ENCODE measurements at regions not wholly inside any gene's neighbourhood (a gene's known extent, or its start where the extent isn't known, plus 50 kb on each side); places are given as distances from the start of the nearest gene placed in this dataset.
A peak's percentile ranks its signal among the peaks of the same experiment; 100 is the strongest.

DNA sequence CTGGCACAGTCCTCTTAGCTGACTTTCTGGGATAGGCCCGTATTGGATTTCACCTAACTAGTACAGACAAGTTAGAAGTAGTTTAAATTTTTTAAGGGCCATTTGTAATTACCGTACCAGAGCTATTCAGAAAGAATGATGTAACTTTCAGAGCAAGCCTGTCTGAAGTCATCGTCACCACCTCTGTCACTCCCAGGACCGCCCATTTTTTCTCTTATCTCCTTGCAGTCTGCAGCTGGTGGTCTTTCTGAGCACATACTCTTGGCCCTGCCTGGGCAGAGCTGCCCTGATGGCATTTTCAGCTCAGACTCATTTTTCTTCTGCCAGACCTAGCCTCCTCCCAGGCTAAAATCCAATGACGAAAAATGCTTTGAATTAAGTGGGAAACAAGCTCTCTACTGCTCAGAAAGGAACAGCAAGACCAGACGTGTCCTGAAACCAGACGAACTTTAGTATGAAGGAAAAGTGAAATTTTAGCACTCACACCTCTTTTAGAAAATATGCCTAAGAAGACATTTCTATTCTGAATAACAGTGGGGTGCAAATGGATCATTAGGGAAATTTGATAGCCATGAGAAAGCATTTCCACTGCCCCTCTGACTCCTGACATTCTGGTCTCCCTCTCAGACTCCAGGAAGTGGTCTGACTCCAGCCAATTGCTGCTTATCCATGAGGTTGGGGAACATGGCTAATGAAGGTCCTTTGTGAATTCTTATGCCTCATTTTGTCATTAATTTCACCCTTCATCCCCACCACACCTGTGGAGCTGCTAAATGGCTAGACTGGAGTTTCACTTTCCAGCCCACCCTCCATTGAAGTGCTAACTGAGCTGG is 162.4 kb upstream of the GYPA start:
- no peak for DNase-seq (ENCODE audit: low spot score)

DNA sequence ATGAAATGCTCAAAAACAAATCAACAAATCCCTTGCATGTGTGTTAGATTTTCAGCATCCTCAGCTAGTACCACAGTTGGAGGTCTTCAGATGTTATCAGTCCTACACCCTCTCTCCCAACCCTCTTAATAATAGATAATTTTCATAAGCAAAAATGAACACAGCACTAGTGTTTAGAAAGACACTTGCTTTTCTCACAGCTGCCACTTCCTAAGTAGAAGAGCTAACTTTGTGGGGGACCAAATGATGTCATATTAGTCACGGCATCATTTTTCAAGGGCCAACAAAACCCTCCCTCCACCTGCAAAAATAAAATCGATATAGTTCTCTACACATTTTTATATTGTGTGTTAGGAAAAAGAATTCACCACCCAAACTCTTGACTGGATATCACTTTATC is 163.5 kb upstream of the GYPA start:
- no peak for DNase-seq (ENCODE audit: low spot score)

DNA sequence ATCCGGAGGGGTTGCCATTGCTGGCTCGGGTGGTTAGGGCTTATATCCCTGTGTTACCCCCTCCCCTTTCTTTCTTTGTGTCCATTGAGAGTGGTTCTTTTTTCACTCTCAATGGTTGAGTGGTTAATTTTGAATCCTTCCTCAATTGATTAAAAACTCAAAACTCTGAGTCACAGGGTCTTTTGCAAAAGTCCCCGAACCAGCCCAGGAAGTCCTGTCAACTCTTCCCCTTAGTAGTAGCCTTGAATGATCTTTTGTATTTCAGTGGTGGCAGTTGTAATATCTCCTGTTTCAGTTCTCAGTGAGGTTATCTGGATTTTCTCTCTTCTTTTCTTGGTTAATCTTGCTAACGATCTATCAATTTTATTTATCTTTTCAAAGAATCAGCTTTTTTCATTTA is 170.0 kb upstream of the GYPA start:
- DNase-seq (ENCODE audit: low spot score), result no peak

DNA sequence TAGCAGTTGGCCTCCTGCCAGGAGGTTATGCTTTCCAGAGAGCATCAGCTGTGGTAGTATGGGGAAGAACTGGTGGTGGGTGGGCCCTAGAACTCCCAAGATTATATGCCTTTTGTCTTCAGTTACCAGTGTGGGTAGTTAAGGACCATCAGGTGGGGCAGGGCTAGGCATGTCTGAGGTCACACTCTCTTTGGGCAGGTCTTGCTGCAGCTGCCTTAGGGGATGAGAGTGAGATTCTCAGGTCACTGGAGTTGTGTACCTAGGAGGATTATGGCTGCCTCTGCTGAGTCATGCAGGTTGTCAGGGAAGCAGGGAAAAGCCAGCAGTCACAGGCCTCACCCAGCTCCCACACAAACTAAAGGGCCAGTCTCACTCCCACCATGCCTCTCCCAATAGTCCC is 172.9 kb upstream of the GYPA start:
- no peak for DNase-seq (ENCODE audit: low spot score)

DNA sequence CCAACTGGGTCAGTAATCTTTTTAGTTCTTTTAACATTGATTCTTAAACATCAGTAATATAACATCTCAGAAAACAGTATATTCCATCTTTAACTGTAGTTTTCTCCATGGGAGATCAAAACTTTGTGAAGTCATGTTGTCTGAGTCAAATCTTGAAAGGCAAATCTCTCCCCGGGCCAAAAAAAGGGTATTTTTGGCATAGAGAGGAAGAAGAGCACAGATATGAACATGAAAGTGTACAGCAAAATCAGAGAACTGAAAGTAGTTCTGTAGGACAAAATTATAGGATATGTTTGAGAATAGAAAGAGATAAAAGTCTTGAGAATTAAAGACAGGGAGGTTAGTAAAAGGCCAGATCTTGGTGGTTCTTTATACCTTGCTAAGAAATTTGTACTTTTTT is 176.4 kb upstream of the GYPA start:
- DNase-seq (ENCODE audit: low spot score), result no peak

DNA sequence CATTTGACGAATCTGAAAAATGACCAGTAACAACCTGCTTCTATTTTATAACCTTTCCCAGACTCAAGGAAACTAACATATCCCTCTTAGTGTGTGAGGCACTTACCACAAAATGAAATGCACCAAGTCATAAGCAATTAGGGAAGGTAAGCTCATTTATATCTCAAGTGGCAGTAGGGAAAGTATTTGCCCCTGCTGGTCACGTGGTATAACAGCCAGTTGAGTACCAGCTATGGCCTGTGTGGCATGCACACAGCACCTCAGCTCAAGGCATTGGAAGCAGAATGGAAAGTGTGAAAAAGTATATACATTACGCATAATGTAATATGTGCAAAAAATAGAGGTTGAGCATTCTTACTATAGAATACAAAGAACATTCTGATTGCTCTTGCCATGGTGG is 178.3 kb upstream of the GYPA start:
- no peak for DNase-seq (ENCODE audit: low spot score)

DNA sequence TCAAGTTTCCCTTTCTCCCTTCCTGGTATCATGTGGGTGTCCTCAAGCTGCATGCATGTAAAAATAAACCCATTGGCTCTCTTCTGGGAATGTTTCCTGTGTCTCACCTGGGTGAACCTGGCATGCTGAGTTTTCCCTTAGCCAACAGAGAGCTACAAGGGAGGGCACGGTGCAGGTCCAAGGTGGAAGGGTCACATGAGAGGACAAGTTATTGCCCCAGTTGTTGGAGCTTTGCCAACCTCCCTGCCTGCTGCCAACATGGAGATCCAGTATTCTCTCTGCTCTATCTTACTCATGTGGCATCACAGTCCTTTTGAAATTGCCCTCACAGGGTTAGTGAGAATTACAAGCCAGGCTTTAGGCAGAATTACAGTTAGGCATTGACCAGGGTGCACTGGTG is 196.1 kb upstream of the GYPA start:
- DNase-seq (ENCODE audit: low spot score), result no peak

DNA sequence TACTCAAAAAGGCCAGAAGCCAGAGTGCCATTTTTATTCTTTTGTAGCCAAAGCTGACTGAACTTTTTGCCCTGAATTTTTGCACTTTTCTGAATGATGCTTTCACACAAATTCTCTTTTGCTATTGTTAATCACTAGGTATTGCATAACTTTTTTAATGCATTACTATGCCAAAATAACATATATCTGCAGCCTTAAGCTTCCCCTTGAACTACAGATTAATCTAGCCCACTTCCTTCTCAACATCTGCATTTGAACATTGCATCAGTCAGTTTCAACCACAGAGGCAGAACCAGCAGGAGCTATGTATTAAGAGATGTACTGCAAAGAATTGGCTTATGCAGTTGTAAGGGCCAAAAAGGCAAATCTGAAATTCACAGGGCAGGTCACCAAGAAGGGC is 197.6 kb upstream of the GYPA start:
- no peak for DNase-seq (ENCODE audit: low spot score)

DNA sequence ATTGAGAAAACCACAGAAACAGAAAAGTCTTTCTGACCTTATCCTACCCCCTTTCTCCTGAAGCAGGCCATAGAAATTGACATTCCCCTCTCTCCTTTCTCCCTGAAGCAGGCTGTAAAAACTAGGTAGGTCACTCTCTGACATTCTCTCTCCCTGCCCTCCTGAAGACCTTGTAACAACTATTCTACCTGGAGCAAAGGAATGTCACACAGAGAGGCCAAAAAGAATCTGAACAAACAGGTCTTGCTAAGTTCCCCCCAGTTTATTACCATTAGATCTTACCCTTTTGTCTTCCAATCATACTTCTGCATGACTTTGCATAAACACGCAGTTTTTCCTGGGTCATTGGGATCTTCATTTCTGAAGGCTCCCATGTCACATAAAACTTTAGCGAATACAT is 198.3 kb upstream of the GYPA start:
- DNase-seq (ENCODE audit: low spot score), result no peak

DNA sequence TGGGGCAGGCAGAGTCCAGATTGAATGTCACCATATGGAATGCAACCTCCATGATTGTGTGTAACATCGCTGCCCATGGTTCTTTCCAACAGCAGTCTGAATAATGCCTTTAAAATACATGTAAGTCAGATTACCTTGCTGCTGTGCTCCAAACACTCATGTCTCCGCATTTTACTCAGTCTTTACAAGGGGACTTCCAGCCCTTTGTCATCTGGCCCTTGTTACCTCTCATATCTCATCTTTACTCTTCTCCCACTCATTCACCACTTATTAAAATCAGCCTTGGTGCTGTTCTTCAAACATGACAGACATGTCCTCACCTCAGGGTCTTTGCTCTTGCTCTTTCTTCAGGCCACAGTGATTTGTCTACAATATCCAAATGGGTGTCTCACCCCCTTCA is 200.4 kb upstream of the GYPA start:
- DNase-seq (ENCODE audit: low spot score), result no peak

DNA sequence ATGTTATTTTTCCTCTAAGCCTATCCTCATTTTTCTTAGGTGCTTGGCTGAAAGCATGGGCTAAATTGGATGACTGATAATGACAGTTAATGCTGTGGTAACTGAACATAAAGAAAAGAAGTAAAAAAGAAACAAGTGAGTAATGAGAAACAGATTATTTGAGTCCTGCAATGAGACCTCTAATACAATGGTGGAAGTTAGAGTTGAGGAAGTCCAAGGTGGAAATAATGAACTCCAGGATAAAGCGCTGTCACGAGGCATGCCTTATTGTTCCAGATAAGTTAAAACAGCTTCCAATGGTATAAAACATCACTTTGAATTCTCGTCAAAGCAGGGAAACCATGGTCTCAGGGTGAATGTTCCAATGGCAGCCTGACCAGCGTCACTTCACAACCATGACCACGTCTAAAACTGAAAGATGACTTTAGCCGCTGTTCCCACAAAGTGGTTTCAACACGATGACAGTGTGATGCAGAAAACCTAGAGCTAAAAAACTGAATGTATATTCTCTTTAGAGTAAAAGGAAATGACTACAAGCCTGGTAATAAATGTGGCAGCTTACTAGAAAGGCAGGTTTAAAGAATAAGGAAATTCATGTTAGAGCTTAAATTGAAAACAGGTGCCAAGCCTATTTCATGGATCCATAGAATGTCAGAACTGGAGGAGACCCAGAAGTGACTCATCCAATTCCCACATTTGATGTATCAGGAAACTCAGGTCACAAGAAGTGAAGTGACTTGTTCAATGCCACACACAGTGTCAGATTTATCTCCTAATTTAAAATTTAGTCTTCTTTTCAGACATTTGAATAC is 202.6 kb upstream of the GYPA start:
- no peak for DNase-seq (ENCODE audit: low spot score)

DNA sequence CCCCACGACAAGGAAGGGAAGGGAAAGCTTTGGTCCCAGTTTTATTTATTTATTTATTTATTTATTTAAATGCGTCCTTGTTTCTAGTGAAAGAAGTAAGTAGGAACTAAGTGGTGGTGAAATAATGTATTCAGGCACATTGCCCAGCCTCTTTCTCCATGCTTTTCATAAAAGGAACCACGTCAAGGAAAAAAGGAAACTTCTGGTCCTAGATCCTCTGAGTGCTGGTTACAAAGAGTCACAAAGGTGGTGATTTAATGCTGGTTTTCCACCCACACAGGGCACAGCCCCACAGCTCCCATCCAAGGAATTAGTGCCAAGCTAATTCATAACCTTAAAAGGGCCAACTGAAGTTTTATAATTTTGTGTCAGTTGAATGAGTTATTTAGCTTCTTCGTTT is 206.6 kb upstream of the GYPA start:
- DNase-seq (ENCODE audit: low spot score), result no peak

DNA sequence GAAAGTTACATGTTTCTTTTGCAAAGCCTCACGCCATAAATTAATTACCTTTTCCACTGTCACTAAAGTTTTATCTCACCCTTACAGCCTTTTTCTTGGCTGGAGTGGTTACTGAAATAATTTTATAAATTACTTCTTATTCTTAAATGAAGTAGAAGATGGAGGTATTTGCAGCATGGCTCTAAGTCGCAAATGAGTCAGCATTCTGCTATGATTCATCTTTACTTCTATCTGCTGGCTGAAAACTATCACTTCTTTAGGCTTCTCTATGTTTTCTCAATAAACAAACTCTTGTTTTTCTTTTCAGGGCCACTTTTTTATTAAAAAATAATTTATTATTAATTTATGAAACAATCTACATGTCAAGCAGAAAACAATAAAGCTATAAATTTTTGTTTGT is 210.2 kb upstream of the GYPA start:
- no peak for DNase-seq (ENCODE audit: low spot score)

DNA sequence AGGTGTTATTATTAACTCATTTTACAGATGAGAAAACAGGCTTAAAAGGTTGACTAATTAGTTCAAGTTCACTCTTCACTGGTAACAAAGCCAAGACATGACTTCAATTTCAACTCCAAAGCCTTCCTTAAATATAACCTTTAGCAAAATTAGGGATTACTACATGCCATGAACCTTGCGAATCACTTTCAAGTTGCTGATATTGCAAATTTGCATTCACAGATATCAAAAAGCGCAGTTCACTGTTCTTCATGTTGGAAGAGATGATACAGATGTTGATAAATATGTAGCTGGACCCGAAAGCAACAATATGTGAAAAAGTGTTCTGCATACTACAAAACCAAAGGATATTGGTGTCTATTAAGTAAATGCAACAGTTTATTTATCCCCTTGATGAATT is 210.8 kb upstream of the GYPA start:
- no peak for DNase-seq (ENCODE audit: low spot score)

DNA sequence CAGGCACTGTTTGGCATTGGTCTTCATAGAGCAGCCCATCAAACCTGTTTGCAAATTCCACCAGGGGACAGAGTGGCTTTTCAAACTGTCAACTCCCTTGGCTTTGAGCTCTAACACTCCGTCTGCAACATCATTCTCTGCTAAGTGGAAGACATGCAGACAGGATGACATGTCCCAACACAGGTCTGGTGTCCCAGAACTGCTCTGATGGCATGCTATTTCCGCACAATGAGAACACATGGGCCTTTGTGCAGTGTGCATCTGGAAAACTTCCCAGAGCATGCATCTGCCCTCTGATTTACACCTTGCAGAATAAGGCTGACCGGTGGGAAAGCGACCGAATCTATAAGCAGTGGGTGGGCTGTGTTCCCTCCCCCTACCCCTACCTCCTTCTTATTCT is 212.8 kb upstream of the GYPA start:
- no peak for DNase-seq (ENCODE audit: low spot score)

DNA sequence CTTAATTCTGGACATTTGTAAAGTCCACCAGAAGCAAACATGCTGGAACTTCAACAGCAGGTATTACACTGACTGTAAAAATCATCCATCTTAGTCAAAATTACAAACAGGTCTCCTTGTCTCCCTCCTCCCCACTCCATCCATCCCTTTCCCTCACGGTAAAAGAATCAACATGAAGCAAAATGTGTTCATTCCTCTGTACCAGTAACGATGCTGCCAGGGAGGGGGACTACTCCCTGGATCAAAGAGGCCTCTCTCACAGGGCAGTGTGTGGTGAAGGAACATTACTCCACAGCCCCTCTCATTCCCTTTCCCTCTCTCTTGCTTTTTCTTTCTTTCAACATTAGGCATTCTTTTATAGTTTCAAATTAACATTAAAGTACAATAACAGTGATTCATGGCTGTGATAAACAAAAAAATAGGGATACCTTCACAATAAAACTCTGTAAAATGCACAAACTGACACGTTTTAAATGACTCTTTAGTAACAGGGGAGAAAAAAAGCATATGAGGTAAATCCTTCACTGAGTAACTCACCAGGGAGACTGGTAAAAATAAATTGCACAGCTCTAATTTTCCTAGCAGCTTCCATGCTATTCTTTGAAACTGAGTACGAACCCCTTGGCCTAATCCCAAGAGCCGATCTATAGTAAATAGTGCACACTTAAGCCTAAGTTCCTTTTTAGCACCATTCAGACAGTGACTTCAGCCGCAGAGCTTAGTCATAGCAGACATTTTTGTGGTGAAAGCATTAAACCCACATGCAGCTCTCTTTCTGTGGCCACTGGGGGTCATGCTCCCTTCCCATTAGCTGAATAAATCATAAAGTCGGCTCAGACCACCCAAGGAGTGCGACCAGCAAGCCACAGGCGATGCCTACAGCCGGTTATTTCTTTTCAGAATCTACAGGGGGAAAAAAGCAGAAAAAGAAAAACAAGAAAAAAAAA is 215.6 kb upstream of the GYPA start:
- peak; percentile 66 for DNase-seq (ENCODE audit: low spot score)

DNA sequence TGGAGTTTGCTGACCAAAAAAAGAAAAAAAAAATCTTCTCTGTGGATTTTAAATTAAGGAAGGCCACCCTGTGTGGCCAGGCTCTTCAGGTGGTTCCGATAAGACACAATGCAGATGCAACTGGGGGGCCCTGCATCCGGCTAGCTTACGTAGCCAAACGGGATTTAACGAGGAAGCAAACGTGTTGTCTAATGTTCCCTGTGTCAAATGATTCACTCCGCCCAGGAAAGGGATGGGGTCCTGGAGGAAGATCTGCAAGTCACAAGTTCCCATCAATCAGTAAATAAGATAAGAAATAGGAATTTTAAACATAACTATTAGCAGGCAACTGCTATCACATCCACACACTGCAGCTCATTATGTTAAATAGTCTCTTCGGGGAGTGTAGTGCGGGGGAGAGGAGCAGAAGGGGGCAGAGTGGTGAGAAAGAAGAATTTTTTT is 216.4 kb upstream of the GYPA start:
- no peak for DNase-seq (ENCODE audit: low spot score)

DNA sequence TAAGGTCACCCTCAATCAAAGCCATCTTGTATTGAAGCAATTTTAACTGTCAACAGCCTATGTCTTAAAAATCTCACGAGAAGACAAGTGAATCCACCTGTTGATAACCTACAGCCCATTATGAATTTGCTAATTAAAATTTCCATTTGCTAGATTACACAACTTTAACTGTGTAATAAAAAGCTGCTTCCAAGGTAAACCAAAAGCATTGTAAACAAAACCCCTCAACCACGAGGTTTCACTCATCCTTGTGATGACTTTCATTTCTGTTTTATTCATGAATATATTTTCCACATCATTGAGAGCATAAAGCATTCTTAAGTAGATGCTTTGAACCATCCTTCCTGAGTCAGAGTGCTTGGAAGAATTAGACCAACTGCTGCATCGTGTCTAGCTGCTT is 217.5 kb upstream of the GYPA start:
- no peak for DNase-seq (ENCODE audit: low spot score)

DNA sequence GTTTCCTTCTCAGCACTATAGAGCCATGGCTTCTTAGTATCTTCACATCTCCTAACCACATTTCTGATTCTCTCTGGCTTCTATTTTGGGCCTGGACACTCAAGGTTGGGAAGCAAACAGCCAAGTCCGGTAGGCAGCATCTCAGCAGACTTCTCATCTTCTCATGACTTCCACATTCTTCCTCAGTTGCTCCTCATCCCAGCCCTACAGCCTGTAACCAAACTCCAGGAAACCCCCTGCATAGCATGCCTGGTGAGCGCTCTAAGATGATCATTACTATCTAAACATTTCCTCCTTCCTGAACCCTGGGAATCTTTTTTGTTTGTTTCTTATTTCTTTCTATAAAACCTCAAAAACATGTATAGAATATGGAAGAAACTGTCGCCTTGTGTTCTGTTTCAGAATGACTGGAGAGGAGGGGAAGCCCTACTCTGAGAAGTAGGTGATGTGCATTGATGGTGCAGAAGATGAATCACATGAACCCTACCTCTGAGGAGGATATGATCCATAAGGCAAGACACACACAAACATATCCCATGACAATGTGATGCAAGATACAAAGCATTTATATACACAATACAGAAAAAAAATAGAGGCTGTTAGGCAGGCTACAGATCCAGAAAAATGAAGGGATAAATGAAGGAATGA is 219.8 kb upstream of the GYPA start:
- no peak for DNase-seq (ENCODE audit: low spot score)

DNA sequence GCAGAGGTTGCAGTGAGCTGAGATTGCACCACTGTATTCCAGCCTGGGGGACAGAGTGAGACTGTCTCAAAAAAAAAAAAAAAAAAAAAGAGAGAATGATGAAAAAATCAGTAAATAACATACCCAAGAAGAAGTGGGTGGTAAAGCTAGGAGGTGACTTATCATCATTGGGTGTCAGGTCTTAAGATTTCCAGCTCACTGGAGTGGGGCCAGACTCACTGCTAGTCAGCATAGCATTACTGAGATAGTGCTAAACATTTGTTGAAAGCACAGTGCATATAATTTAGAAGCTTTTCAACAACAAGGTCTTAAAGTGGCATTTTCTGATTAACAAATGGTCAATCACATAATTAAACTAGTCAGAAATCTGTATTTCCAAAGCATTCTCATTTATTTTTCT is 221.8 kb upstream of the GYPA start:
- DNase-seq (ENCODE audit: low spot score), result no peak

DNA sequence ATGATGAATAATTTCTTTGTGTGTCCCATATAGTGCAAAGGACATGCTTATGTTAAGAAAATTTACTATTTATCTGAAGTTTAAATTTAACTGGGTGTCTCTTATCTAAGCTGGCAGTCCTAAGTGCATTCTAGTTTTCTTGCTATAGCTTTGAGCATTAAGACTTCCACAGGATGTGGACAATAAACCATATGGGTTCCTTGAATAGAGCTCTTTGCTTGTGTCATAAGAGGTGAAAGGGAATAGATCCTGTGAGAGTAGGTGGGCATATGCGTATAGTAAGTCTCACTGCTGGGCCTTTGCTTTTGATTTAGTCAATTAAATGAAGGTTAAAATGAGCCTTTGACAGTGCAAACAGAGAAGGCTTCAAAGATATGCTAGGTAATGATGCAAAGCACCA is 223.4 kb upstream of the GYPA start:
- DNase-seq (ENCODE audit: low spot score), result no peak

DNA sequence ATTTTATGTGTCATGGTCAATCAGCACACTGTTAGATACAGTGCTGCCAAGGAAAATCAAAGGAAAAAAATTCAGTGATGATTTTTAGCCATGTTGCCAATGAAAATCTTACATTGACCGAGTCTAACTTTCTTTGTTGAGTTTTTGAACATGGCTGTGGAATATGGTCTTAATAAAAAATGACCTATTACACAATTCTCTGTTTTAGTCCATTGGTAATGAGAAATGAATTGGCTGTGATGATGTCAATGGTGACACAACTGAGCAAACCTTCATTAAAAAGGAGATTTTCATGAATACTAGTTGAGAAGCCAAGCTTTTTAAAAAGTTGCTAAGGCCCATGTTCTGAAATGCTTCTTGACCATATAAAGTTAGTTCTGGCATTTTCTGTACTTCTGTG is 225.9 kb upstream of the GYPA start:
- DNase-seq (ENCODE audit: low spot score), result no peak
